Chondrocyte (in vitro differentiated cells): ENCODE measurements at regions not wholly inside any gene's neighbourhood (a gene's known extent, or its start where the extent isn't known, plus 50 kb on each side); places are given as distances from the start of the nearest gene placed in this dataset.
"Not testable (repeated sequence)": the region's sequence is repeated elsewhere in the genome, so short reads cannot be mapped to it uniquely, and the experiment has no call there.

Source experiments
- DNase-seq: peaks from one replicate; pipeline ENCODE4 v3.0.0; 2021; ENCODE audit warnings: mixed read lengths, low spot score
- H3K27ac Mint-ChIP-seq: one replicate; pipeline ENCODE4 v1.8.0; 2021; ENCODE audit warnings: mild to moderate bottlenecking, moderate library complexity, mixed read lengths; ENCODE audit not compliant: unreplicated experiment
- H3K27me3 Mint-ChIP-seq: 2 replicates; pipeline ENCODE4 v1.8.0; 2021; ENCODE audit warnings: low read depth, mixed read lengths
- H3K36me3 Mint-ChIP-seq: 2 replicates; pipeline ENCODE4 v1.8.0; 2021; ENCODE audit warnings: low read depth, mixed read lengths
- H3K4me1 Mint-ChIP-seq: 2 replicates; pipeline ENCODE4 v1.8.0; 2021; ENCODE audit warnings: low read depth, mild to moderate bottlenecking, mixed read lengths
- H3K4me3 Mint-ChIP-seq: one replicate; pipeline ENCODE4 v1.8.0; 2021; ENCODE audit warnings: mild to moderate bottlenecking, moderate library complexity, mixed read lengths; ENCODE audit not compliant: unreplicated experiment
- H3K9me3 Mint-ChIP-seq: 2 replicates; pipeline ENCODE4 v1.8.0; 2021; ENCODE audit warnings: low read depth, mixed read lengths
- TF ChIP-seq, protein P1 (sequence below): fragments of 200-600 bp; sonication (generic); IDR thresholded peaks from 2 replicates; pipeline ENCODE4 v1.5.0; 2021; ENCODE audit warnings: antibody characterized with exemption, mild to moderate bottlenecking, moderate library complexity

DNA sequence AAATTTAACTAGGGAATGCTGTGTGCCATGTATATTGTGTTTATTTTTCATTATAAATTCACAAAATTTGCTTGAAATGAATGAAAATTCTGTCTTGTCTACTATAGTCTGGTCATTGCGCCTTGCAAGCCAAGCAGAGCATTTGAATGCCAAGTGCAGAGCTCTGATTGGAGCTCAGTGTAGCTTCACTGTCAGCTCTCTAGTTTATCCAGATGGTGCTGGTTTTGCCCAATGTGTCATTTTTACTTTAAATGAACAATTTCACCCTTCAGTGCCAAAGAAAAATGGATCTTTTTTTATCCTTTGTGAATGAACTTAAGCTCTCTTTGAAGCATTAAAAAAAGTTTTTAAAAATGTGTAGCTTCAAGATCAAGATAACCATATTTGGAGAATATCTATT lies 225.6 kb upstream of the CACNA2D1 start:
- Mint-ChIP-seq H3K9me3 (no peaks in the 10 kb centered on the region), H3K4me3 (no peak overlapping the region), H3K36me3 (no peaks in the 10 kb centered on the region), H3K27me3 (no peaks in the 10 kb centered on the region), H3K27ac (no peak overlapping the region), H3K4me1 (no peaks in the 10 kb centered on the region)
- no peak for DNase-seq
- TF ChIP-seq, protein P1, sequence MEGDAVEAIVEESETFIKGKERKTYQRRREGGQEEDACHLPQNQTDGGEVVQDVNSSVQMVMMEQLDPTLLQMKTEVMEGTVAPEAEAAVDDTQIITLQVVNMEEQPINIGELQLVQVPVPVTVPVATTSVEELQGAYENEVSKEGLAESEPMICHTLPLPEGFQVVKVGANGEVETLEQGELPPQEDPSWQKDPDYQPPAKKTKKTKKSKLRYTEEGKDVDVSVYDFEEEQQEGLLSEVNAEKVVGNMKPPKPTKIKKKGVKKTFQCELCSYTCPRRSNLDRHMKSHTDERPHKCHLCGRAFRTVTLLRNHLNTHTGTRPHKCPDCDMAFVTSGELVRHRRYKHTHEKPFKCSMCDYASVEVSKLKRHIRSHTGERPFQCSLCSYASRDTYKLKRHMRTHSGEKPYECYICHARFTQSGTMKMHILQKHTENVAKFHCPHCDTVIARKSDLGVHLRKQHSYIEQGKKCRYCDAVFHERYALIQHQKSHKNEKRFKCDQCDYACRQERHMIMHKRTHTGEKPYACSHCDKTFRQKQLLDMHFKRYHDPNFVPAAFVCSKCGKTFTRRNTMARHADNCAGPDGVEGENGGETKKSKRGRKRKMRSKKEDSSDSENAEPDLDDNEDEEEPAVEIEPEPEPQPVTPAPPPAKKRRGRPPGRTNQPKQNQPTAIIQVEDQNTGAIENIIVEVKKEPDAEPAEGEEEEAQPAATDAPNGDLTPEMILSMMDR, result no peak

GRCh38 chr7:82668676-82669075 lies 225.1 kb upstream of the CACNA2D1 start:
- no peak for DNase-seq
- Mint-ChIP-seq H3K4me3 (no peak overlapping the region), H3K9me3 (no peaks in the 10 kb centered on the region), H3K4me1 (no peaks in the 10 kb centered on the region), H3K27me3 (no peaks in the 10 kb centered on the region), H3K27ac (no peak overlapping the region), H3K36me3 (no peaks in the 10 kb centered on the region)
- TF ChIP-seq, protein P1, result no peak

DNA sequence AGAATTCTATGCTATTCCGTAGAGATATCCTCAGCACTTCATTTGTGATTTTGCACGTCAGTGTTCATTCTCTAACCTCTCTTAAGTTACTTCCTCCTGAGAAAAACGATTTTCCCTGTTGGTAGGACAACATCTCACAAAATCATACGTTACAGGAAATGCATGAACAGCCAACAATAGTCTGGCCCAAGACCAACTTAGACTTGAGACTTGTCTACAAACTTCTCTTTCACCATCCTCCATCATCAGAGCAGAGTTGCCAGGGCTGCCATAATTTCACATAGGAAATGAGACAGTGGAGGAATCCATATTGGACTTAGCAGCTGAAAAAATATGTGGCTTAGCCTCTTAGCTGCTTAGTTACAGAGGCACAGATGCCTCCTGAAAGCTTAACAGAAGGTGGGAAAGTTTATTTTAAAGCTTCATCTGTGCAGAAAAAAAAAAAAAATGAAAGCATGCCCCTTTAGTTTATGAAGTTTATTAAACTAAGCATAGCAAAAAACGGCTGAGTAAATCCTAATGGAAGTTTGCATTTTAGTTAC lies 222.5 kb upstream of the CACNA2D1 start:
- Mint-ChIP-seq H3K27ac (no peak overlapping the region), H3K36me3 (no peaks in the 10 kb centered on the region), H3K4me1 (no peaks in the 10 kb centered on the region), H3K9me3 (no peaks in the 10 kb centered on the region), H3K4me3 (no peak overlapping the region), H3K27me3 (no peaks in the 10 kb centered on the region)
- TF ChIP-seq, protein P1, result no peak
- DNase-seq, result no peak

DNA sequence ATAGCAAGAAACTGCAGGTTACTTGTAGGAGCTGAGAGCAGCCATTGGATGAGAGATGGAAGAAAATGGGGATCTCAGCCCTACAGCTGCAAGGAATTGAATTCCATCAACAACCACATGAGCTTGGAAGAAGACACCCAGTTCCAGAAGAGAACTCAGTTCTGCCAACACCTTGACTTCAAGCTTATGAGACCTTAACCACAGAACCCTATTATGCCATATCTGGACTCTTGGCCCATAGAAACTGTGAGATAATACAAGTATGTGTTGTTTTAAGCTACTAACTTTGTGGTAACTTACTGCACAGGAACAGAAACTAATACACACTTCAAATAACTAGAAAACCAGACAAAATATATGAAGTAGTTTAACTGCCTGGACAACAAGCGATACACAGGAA lies 212.4 kb upstream of the CACNA2D1 start:
- TF ChIP-seq, protein P1, result no peak
- Mint-ChIP-seq H3K27me3 (peaks cover 12% of the 10 kb centered on the region), H3K36me3 (no peaks in the 10 kb centered on the region), H3K27ac (no peak overlapping the region), H3K4me1 (no peaks in the 10 kb centered on the region), H3K9me3 (peaks cover 20% of the 10 kb centered on the region), H3K4me3 (no peak overlapping the region)
- no peak for DNase-seq

- H3K27ac Mint-ChIP-seq, H3K4me1 Mint-ChIP-seq, H3K27me3 Mint-ChIP-seq, DNase-seq, H3K4me3 Mint-ChIP-seq, H3K36me3 Mint-ChIP-seq: not testable (repeated sequence)
- H3K9me3 Mint-ChIP-seq, result peaks cover 31% of the 10 kb centered on the region
Measured at GRCh38 chr7:82650095-82650494, 206.5 kb upstream of the CACNA2D1 start.

- TF ChIP-seq, protein P1, result no peak
- peaks cover 15% of the 10 kb centered on the region for H3K27me3 Mint-ChIP-seq
- no peak for DNase-seq
- peaks cover 3% of the 10 kb centered on the region for H3K4me1 Mint-ChIP-seq
- H3K36me3 Mint-ChIP-seq, result no peaks in the 10 kb centered on the region
- H3K9me3 Mint-ChIP-seq, result no peaks in the 10 kb centered on the region
- H3K4me3 Mint-ChIP-seq, result no peak overlapping the region
- H3K27ac Mint-ChIP-seq, result no peak overlapping the region
Measured at GRCh38 chr7:82633592-82633991, 190.0 kb upstream of the CACNA2D1 start.
